ENCODE measurements at regions not wholly inside any gene's neighbourhood (a gene's known extent, or its start where the extent isn't known, plus 50 kb on each side); places are given as distances from the start of the nearest gene placed in this dataset.

DNA sequence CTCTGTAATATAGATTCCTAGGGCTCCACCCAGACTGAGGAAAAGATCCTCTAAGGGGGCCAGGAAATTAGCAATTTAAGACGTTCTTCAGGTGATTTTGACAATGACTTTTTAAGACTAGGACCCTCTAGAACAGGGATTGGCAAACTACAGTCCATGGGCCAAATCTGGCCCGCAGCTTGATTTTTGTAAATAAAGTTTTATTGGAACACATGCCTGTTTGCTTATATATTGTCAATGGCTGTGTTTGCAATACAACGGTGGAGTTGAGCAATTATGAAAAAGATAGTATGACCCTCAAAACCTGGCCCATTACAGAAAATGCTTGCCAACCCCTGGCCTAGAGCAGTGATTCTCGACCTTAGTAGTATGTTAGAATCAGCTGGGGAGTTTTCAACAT lies 181.9 kb downstream of the SOX9 start:
- DNase-seq (ENCODE audit: low spot score), result no peak

DNA sequence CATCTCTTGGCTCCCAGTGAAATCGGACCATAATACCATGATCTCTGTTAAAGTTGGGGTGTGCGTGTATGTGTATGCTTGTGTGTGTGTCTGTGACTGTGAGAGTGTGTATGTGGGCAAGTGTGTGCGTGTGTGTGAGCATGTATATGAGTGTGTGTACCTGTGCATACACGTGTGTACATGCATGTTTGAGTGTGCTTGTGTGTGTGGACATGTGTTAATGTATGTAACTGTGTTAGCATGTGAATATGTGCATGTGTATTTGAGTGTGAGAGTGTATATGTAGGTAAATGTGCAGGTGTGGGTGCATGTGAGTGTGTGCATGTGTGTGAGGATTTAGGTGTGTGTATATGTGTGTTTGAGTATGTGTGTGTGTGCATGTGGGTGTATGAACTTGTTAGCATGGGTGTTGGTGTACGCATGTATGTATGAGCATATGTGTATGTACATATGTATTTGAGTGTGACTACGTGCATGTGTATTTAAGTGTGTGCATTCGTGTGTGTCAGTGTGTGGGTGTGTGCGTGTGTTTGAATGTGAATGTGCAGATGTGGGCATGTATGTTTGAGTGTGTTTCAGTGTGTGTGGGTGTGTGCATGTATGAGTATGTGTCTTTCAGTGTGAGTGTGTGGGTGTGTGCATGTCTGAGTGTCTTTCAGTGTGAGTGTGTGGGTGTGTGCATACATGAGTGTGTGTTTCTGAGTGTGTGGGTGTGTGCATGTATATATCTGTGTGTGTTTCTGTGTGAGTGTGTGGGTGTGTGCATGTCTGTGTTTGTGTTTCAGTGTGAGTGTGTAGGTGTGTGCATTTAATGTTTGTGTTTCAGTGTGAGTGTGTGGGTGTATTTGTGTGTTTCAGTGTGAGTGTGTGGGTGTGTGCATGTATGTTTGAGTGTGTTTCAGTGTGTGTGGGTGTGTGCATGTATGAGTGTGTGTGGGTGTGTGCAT lies 183.2 kb downstream of the SOX9 start:
- DNase-seq (ENCODE audit: low spot score), result no peak

DNA sequence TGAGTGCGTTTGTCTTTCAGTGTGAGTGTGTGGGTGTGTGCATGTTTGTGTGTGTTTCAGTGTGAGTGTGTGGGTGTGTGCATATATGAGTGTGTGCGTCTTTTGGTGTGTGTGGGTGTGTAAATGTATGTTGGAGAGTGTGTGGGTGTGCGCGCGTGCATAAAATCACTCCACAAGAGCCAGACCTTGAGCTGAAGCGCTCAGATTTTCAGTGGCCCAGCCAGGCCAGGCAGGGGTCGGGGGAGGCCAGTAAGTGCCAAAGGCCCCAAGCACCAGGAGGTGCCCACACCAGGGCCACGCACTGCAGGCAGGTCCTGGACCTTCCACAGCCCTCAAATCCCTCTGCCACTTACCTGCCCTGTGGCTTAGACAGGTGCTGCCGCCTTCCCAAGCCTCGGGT lies 184.0 kb downstream of the SOX9 start:
- DNase-seq (ENCODE audit: low spot score), result no peak

DNA sequence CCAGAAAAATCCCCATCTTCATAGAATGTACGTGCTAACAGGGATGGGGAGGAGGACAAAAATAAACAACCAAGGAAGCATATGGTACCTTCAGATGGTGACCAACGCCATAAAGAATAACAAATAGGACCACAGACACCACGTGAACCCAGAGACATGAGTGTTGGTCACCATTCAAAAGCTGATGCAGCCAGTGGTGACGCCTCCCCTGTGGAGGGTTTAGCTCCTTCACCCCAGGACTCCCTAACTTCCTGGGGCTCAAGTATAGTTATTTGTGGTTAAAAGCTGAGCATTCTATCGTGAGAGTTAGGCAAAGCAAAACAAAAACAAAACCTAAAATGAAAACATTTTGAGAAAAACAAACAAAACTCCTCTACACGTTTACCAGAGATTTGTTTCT lies 184.7 kb downstream of the SOX9 start:
- peak; percentile 41 for DNase-seq (ENCODE audit: low spot score)

DNA sequence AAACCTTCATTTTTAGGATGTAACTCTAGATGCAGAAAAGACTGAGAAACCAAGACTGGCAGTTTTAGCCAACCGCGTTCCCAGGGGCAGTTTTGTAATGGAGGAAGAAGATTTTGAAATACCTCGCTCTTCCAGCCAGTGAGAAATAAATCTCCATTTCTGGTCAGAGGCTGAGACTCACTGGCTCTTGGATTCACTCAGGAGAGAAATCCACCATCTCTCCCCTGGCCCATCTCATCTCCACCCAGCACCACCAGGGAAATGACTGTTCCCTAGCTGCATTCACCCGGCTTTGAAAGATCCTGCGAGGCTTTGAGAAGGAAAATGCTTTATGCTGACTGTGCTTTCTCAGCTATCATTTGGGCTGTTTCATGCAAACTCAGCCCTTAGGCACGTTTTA lies 185.2 kb downstream of the SOX9 start:
- DNase-seq (ENCODE audit: low spot score), result peak; percentile 41

DNA sequence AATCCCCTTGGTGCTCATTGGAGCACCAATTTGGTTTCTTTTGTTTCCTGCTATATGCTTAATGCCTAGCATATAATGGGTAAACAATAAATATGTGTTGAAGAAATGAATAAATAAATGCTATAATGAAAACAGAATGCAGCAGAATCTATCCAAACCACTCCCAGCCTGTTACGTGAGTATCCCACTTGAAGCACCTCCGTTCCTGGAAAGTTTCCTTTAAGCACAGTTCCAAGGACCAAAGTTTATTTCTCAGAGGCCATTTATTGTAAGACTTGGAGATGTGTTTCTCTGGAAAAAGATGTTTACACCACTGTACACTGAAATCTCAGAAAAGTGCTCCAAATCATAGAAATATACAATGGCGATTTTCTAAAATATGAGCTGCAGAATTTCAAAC lies 187.0 kb downstream of the SOX9 start:
- no peak for DNase-seq (ENCODE audit: low spot score)

DNA sequence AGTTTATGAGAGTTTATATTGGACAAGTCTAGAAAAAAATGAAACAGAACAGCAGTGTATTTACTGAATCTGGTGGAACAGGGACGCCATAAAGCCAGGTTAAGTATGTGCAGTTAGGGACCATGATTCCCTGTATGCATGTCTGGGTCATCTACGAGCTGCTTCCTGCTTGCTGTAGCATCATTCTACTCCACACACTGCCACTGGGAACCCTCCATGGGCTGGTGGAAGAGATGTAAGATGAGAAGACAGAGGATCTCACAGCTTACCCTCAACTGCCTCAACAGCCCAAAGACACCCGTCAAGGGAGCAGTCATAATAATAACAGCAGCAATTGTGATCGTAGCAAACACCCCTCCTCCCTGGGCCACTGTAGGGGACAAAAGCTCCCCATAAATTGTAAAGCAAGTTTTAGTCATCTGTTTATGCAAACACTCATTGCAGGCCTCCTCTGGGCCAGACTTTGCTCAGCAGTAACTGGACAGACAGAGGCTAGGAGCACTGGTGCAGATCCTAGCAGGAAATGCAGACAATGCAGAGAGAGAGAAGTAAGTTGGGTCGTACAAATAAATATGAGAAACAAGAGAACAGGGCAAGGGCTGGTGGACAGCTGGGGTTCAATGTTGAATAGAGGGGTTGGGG lies 188.0 kb downstream of the SOX9 start:
- DNase-seq (ENCODE audit: low spot score), result no peak

DNA sequence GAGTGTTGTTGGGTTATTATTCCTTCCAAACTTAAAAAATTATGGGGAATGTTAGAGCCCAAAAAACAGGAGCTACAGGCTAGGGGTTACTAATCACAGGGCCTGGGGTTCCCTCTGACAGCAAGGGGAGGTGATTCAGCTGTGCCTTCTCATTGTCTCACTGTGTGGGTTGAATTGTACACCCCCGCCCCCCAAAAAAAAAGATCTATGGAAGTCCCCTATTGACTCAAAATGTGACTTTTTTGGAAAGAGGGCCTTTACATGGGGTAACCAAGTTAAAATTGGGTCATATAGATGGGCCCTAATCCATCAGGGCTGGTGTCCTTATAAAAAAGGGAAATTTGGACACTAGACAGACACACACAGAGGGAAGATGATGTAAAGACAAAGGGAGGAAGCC lies 190.2 kb downstream of the SOX9 start:
- no peak for DNase-seq (ENCODE audit: low spot score)

DNA sequence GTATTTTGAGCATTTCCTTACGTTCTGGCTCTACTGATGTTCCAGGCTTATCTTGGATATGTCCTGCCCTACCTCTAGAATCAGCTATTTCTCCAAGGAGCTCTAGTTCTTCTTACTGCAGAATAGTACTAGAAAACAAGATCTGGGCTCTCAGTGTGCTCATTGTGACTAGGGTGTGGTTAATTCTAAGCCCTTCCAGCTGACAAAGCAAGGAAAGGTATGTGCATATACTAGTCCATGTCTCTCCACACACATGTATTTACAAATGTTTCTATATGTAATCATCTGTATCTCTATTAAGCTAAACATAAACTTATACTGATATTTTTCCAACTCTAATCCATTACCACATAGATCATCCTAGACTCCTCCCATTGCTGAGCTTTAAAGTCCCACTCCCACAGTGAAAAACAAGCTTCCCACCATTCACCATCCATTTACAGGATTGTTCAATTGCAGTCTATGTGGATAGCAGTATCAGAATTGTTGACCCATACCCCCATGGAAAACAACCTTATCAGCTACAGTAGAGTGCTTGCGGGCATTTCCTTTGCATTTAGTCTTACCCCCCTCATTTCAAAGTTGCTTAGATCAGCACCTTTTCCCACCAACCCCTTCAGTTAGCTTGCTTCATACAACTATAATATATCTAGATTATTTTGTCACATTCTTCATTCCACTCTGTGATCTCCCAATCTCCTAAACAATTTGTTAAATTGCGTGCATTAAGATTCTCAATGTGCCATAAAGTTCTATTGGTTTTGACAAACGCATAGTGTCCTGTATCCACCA lies 194.5 kb downstream of the SOX9 start:
- DNase-seq (ENCODE audit: low spot score), result no peak

DNA sequence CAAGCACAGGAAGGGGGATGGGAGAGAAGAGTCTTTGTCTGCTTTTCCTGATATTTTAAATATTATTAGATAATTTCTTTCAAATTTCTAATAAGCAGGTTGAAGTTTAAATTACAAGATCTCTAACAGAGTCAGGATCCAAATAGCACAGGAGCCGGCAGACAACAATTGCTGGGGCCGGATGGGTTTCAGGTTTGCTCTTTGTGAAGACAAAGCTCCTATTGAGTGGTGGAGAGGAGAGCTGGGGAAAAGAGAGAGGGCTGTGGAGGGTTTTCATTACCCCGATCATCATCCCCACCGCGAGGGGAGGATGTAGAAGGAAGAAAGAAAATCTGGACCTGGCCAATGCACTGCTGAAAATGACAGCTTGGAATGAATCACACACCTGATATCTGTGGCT lies 197.3 kb downstream of the SOX9 start:
- no peak for DNase-seq (ENCODE audit: low spot score)

DNA sequence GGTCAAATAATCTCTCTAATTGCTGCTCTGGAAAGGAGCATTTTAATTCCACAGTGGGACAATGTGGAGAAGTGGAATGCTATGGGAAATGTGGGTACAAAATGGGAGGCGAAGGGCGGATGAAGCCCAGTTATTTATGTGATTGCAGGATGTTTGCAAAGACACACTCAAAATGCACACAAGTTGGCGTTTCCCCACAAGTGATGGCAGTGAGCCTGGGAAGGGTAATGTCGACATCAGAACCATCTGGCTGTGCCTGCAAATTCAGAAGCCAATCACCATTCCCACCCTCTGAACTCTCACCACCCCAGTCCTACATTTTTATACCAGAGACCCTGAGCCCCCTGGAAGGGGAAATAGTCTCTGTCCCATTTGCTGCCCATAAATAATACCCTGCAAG lies 201.1 kb downstream of the SOX9 start:
- DNase-seq (ENCODE audit: low spot score), result no peak

DNA sequence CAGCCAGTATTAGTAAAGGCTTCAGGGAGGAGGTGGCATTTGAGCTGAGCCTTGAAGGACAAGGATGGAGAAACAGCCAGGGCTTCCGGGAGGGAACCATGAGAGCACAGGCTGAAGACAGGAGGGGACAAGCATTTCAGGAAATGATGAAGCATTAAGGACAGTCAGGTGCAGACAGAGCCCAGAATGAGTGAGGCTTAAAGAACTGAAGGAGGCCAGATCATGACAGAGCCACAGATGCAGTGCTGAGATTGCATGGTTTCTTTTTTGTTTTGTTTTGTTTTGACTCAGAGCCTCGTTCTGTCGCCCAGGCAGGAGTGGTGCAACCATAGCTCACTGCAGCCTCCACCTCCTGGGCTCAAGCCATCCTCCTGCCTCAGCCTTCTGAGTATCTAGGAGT lies 211.5 kb downstream of the SOX9 start:
- no peak for DNase-seq (ENCODE audit: low spot score)

DNA sequence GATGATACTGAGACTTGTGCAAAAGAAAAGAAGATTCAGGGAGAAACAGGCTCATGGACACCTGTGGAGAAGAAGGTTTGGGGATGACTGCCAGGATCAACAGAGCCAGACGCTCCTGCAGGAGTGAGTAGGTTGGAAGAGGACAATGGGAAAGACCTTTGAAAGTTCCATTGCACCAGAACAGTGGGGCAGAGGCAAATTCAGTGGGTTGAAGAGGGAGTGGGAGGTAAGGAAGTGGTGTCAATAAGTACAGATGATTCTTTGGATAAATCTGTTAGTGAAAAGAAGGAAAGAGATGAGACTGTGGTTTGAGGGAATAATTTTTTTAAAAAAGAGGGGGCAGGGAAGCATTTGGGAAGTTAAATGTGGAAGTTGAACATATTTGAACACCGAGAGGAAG lies 212.8 kb downstream of the SOX9 start:
- DNase-seq (ENCODE audit: low spot score), result no peak

DNA sequence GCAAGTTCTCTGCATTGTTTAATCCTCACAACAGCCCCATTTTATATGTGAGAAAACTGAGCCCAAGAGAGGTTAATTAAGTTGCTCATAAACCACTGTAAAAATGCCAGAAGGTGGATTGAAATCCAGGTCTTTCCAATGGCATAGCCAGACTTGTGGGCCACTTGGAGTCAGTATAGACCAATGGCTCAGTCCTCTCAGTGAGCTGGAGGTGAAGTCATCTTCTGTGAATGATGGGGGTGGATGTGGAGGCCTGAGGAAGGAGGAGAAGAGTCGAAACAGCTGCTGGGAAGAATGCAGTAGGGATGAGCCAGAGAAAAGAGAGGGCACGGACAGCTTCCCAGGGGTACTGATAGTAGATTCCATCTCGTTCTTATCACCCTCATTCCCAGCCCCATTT lies 213.4 kb downstream of the SOX9 start:
- DNase-seq (ENCODE audit: low spot score), result peak; percentile 73

DNA sequence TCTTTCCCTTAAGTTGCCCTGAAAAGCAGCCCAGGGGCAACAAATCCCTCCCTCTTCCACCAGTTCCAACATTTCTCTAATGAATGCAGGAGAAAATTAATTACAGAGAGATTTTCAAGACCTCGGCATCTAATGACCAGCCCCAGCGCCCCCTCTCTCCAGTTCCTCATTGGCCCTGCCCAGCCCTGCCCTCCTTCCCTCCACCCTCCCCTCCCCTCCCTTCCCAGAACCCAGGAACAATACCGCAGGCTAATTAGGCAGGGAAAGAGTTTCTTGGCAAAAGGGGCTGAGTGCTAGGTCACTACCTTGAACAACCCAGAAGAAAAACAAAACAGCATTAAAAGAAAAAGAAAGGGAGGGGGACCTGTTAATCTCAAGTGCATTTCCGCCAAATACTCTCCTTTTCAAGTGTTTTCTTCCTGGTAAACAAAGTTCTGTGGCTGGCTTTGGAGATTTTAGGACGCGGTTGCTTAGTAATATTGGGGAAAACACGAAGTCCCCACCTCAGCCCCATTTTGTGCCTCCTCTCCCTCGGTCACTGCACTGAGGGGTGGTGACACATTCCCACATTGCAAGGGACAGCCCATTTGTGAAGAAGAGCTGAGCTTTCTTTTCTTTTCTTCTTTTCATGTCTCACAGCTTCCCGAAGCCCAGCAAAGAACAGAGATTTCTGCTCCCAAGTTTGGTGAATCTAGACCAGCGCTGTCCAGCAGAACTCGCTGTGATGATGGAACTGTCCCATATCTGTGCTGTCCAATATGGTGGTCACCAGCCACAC lies 215.4 kb downstream of the SOX9 start:
- DNase-seq (ENCODE audit: low spot score), result no peak

DNA sequence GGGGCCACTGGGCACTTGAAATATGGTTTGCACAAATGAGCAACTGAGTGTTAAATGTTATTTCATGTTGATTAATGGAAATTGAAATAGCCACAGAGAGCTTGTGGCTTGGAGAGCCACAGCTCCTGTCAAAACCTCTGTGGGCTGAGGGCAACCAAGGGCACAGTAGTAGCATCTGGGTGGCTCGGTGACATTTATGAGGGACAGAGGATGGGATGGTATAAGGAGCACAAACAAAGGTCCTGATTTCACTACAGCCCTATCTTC lies 215.9 kb downstream of the SOX9 start:
- DNase-seq (ENCODE audit: low spot score), result no peak

DNA sequence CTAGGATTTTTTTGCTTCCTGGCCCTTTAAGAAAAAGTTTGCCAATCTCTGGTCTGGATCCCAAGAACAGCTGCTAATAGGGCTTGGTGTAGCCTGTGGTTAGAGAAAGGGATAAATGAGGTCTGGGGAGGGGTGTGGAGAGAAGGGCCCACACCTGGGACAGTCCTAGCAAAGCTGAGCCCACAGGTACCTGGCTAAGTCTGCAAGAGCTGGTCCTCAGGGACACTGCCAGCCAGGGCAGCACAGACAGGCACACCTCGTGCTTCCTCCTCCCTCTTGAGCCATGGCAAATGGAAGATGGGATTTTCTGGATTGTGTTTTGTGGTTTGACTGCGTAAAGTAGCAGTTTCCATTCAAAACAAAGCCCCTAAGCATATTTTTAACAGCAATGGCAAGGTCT lies 217.5 kb downstream of the SOX9 start:
- no peak for DNase-seq (ENCODE audit: low spot score)

DNA sequence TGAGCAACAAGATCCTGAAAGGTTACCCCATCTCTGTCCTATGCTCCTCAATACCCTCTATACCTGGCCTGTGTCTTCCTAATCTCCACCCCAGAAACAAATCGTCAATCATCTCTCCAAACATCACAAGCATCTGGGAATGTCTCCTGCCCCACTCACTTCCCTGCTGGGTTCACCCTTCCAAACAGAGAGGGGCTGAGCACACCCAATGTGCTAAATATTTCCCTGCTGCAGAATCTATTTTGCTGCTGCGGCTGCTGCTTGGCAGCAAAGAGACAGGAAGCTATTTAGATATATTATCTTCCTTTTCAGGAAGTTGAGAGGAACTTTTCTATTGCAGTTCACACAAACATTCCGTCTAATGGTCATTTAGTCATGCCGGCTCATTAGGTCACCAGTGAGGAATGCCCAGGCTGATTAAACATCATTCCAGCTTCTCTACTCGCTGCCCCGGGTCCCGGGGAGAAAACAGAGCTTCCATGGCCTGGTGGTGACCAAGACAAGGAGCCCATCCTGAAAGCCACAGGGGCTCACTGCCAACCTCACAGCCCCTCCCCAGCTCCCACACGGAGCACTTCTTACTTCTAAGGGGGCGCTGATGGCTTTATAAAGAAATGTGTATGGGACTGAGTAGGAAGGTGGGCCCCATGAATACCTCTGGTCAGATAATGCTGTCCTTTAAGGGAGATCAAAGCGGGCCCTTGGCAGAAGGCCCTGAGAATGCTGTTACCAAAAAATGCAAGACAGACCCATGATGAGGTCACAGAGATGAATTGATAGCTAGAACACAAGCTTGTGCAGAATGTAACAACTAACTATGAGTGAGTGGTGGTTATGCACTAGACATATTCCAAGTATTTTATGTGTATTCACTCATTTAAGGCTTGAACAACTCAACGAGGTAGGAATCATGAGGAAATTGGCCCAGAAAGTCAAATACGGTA lies 218.3 kb downstream of the SOX9 start:
- peak; percentile 86 for DNase-seq (ENCODE audit: low spot score)

DNA sequence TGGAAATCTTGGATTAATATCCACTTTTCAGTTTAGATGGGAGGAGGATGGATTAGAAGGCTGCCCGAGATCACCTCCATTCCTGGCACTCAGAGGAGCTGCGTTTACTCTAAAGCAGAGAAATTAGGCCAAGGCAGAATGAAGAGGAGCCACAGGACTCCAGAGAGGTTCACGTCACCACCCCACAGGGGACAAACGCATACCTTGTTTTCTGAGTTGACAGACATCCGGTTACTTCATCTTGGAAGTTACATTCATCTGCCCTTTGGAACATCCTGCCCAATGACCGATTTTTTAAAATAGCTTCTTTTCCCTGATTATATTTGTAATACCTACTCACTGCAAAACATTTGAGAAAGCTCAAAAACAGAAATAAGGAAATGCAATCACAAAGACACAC lies 220.0 kb downstream of the SOX9 start:
- DNase-seq (ENCODE audit: low spot score), result no peak

DNA sequence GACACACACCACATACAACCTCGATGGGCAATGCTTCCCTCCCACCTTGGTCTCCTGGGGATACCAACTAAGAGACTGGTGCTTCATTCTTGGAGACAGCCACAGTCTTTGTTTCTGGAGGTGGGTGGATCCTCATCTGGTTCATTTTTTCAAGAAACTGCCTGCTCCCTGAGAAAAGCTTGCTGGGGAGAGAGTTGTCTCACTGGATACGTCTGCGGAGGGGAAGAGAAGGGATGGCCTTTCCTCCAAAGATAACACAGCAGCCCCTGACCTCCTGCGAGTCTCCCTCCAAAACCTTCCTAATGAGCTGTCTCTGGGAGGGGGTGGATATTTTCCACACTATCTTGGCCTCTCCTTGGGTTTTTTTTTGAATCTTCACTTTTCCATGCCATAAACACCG lies 221.2 kb downstream of the SOX9 start:
- no peak for DNase-seq (ENCODE audit: low spot score)

Data from AG08396 (cell line).